HG02798 (cell line): ENCODE measurements at regions not wholly inside any gene's neighbourhood (a gene's known extent, or its start where the extent isn't known, plus 50 kb on each side); places are given as distances from the start of the nearest gene placed in this dataset.
"Not testable (repeated sequence)": the region's sequence is repeated elsewhere in the genome, so short reads cannot be mapped to it uniquely, and the experiment has no call there.

ENCODE experiments used
- ATAC-seq: cut with Tn5 transposase; IDR thresholded peaks from one replicate; pipeline ENCODE4 v1.9.1; 2021; ENCODE audit warnings: mild to moderate bottlenecking; ENCODE audit not compliant: unreplicated experiment, poor library complexity

DNA sequence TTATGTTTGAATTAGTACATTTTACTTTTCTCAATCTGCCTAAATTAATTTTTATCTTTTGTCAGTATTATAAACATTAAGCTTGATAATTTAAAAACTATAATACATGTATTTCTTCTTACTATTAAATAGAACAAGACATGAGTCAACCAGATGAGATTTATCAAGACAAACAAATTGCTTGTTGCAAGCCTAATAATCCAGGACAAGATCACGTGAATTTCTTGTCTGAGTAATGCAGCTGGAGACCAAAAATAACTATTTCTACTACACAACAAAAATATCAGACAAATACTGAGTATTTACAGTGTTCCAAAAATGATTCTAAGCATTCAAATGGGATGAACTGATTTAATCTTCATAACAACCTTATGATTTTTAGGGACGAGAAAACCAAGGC, 339.1 kb upstream of the PRR16 start:
- ATAC-seq: no peak

DNA sequence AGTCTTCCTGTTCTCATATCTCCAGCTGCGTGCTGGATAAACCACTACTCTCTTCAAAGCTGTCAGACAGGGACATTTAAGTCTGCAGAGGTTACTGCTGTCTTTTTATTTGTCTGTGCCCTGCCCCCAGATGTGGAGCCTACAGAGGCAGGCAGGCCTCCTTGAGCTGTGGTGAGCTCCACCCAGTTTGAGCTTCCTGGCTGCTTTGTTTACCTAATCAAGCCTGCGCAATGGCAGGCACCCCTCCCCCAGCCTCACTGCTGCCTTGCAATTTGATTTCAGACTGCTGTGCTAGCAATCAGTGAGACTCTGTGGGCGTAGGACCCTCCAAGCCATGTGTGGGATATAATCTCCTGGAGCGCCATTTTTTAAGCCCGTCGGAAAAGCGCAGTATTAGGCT, 331.8 kb upstream of the PRR16 start:
- not testable (repeated sequence) for ATAC-seq

GRCh38 chr5:120134944-120135343, 329.2 kb upstream of the PRR16 start:
- no peak for ATAC-seq

- no peak for ATAC-seq
These were observed 326.5 kb upstream of the PRR16 start for GRCh38 chr5:120137582-120137981.

DNA sequence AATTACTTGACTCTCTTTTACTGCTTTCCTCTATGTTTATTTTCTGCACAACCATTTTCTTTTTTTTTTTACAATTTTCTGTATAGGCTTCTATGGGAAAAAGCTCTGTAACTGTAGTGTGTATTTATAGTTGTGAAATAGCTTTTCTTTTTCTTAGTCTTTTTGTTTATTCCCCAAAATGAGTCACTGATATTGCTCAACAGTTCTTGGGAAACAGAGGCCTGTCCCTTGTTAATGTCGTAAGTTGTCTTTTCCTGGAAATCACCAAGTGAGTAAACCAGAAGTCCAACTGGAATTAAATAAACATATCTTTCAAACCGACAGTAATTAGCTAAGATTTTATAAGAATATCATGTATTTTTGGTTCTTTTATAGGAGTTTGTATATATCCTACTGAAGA, 325.1 kb upstream of the PRR16 start:
- ATAC-seq: no peak

GRCh38 chr5:120140501-120140900, 323.6 kb upstream of the PRR16 start:
- ATAC-seq: no peak

DNA sequence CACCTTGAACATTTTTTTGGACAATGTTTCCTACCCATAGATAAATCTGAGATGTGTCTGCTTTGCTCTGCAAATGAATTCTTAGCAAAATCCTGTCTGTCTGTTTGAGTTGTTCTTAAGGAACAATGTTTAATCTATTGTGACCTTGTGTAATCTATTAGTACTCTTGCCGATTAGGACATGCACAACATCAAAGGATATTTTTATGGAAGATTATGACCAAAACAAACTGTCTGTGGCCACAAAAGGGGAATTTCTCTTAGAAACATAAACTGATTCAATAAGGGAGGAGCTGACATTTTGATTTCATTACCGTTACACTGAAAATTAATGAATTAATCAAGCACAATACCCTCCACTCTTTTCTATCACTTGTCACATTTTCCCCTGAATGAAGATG, 323.0 kb upstream of the PRR16 start:
- no peak for ATAC-seq

DNA sequence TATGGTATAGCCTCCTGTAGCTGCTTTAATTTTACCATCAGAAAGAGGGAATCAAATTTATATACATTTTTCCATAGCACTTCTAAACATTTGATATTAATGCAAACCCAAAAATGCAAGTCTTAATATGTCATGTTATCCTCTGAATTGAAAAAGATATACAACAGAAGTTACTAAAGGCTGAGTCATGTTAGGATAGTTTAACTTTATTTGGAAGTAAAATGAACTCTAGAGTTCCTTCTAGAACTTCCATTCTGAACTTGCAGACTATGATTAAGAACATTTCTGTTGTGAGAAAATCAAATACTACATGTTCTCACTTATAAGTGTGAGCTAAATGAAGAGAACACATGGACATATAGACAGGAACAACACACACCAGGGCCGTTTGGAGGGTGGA, 317.3 kb upstream of the PRR16 start:
- no peak for ATAC-seq

DNA sequence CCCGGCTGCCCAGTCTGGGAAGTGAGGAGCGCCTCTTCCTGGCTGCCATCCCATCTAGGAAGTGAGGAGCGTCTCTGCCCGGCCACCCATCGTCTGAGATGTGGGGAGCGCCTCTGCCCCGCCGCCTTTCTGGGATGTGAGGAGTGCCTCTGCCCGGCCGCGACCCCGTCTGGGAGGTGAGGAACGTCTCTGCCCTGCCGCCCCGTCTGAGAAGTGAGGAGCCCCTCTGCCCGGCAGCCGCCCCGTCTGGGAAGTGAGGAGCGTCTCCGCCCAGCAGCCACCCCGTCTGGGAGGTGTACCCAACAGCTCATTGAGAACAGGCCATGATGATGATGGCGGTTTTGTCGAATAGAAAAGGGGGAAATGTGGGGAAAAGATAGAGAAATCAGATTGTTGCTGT, 316.2 kb upstream of the PRR16 start:
- not testable (repeated sequence) for ATAC-seq

DNA sequence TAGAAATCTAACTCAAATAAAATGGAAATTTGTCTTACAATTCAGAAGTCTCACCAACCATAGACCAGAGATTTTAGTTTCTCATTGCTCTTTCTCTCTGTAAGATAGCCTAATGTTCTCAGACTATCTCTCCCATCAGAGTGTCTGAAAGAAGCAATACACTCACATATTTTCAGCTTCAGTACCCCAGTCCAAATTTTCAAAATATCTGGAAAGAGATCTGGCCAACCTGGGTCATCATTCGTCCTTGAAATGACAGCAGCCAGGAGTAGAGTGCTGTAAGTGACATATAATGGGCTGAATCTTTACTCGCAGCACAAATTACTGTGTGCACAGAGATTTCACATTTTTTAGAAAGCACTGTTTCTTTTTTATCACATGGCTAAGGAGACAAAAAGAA, 313.3 kb upstream of the PRR16 start:
- no peak for ATAC-seq

- ATAC-seq: no peak
These were observed 312.9 kb upstream of the PRR16 start for GRCh38 chr5:120151181-120151580.

DNA sequence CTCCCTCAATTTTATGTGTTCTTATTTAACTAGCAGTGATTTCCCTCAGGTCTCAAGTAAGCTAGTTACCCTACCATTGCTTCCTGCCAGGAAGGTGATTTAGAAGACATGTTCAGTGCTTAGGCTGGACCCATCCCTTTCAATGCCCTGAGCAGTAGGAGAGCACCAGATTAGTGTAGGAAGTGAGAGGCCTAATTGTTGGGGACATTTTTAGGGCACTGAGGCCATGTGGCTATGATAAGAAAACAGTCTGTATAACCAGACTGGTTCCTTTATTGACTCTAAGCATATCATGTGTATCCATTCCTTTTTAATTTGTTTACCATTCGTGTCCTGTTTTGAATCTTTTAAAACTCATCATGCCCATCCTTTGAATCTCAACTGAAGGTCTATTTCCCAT, 312.3 kb upstream of the PRR16 start:
- ATAC-seq: no peak

- ATAC-seq: no peak
These were observed 311.6 kb upstream of the PRR16 start for GRCh38 chr5:120152472-120152871.

DNA sequence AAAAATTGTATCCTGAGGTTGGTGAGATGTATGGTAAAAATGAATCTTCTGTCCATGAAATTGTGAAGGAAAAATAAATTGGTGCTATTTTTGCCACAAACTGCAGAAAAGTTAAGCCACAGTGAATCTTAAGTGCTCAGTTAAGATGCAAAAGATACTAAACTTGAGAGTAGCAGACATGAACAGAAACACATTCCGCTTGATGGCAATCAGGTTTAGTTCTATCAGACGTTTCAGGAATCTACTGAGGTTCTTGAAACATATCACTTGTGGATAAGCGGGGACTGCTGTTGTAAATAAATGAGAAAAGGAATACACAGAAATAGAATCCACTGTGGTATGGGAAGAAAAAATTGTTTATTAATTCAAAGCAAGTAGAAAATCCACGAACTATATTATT, 311.2 kb upstream of the PRR16 start:
- no peak for ATAC-seq

DNA sequence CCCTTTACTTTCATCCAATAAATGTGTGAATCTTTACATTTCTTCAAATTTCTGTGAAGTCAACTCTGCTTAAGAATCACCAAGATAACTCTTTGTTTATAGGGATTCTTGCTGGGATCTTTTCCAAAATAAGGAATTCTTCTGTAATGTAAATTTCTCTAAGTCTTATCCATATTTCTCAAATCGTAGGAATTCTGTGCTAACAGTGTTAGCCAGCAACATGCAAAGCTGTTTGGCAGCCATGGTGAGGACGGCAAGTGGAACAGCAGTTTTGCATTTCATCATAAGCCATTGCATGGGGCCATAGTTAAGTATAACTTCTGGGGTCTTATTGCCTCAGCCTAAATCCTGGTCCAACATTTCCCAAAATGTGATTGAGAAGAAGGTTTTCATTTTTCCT, 310.5 kb upstream of the PRR16 start:
- ATAC-seq: no peak

DNA sequence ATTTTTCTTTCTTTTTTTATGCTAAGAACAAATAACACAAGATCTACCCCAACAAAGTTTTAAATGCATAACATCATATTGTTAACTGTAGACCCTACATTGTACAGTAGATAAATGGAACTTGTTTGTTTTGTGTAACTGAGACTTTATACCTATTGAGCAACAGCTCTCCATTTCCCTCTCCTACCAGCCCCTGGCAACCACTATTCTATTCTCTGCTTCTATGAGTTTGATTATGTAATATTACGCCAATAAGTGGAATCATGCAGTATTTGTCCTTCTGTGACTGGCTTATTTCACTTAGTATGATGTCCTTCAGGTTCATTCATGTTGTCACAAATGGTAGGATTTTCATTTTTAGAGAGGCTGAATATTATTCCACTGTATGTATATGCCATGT, 308.2 kb upstream of the PRR16 start:
- no peak for ATAC-seq

GRCh38 chr5:120158211-120158610, 305.9 kb upstream of the PRR16 start:
- no peak for ATAC-seq

- ATAC-seq: no peak
These were observed 304.9 kb upstream of the PRR16 start for GRCh38 chr5:120159155-120159554.

GRCh38 chr5:120160124-120160895, 303.8 kb upstream of the PRR16 start:
- no peak for ATAC-seq

GRCh38 chr5:120162321-120162720, 301.8 kb upstream of the PRR16 start:
- no peak for ATAC-seq

- ATAC-seq: no peak
These were observed 300.1 kb upstream of the PRR16 start for GRCh38 chr5:120164037-120164436.

- no peak for ATAC-seq
These were observed 299.1 kb upstream of the PRR16 start for GRCh38 chr5:120164986-120165385.

- no peak for ATAC-seq
These were observed 291.0 kb upstream of the PRR16 start for GRCh38 chr5:120173125-120173524.
